IPS-18c (cell line): ENCODE measurements at regions not wholly inside any gene's neighbourhood (a gene's known extent, or its start where the extent isn't known, plus 50 kb on each side); places are given as distances from the start of the nearest gene placed in this dataset.

Experiments
- H3K4me3 ChIP-seq: 2 replicates; pipeline ENCODE4 v1.7.0; 2013; ENCODE audit warnings: low read depth, mild to moderate bottlenecking, low read length, moderate library complexity; ENCODE audit not compliant: insufficient read depth
- H3K9me3 ChIP-seq: one replicate; pipeline ENCODE4 v1.6.1; 2013; ENCODE audit warnings: mild to moderate bottlenecking, low read length, moderate library complexity; ENCODE audit not compliant: control insufficient read depth, insufficient read depth

GRCh38 chr20:12762725-12763124 is 246.0 kb upstream of the SPTLC3 start:
- Histone ChIP-seq H3K9me3 (no peaks in the 10 kb centered on the region), H3K4me3 (no peak overlapping the region)

- no peak overlapping the region for H3K4me3 ChIP-seq
- H3K9me3 ChIP-seq: no peaks in the 10 kb centered on the region
These were observed 245.4 kb upstream of the SPTLC3 start for GRCh38 chr20:12763406-12763805.

DNA sequence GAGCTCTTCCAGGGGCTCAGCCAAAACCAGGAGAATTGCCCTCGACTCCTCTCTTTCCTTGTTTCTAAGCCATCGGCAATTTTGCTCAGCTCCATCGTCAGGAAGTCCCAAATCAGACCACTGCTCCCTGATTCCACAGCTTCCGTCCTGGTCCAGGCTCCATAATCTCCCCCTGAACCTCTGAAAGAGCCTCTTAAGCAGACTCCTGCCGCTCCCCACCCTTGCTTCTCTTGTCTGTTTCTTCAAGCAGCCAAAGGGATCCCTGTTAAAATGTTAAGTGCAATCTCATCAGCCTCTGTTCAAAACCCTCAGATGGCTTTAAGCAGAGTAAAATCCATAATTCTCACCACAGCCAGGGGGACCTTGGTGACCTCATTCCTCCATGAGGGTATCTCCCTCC is 244.7 kb upstream of the SPTLC3 start:
- no peaks in the 10 kb centered on the region for H3K9me3 ChIP-seq
- no peak overlapping the region for H3K4me3 ChIP-seq

DNA sequence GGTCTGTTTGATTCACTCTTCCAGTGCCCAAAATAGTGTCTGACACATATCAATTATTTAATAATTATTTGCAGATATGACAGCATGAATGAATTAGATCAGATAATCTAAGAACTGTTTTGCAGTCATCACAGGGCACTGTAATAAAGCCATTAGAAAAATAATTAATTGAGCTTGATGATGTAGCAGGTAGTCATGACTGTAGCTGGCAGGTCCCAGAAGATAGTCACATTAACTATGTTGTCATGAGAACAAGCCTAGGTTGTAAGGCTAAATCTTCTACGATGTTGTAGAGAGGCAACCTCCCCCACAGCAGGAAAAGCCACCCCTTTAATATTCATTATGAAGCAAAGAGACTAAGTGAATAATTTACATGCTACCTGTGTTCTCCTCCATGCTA is 243.9 kb upstream of the SPTLC3 start:
- no peak overlapping the region for H3K4me3 ChIP-seq

GRCh38 chr20:12773936-12774335 is 234.8 kb upstream of the SPTLC3 start:
- no peaks in the 10 kb centered on the region for H3K9me3 ChIP-seq
- no peak overlapping the region for H3K4me3 ChIP-seq

More for the DNA sequence above, 243.9 kb upstream of the SPTLC3 start:
- no peaks in the 10 kb centered on the region for H3K9me3 ChIP-seq

GRCh38 chr20:12775041-12775440 is 233.7 kb upstream of the SPTLC3 start:
- Histone ChIP-seq H3K4me3 (no peak overlapping the region), H3K9me3 (no peaks in the 10 kb centered on the region)

GRCh38 chr20:12777016-12777415 is 231.8 kb upstream of the SPTLC3 start:
- Histone ChIP-seq H3K9me3 (no peaks in the 10 kb centered on the region), H3K4me3 (no peak overlapping the region)

DNA sequence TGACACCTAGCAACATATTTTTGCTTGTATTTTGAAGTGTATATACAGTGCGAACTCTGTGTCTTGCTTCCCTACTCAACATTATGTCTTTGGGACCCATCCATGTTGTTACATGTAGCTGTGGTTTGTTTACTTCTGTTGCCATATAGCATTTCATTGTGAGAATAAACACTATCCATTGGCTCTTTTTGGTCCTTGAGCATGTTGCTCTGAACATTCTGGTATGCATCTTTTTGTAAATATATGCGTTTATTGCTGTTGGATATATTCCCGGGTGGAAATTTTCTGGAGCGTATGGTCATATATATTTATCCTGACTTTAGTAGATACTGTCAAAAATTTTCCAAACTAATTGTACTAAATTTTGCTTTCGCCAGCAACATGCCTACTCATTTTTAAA is 222.5 kb upstream of the SPTLC3 start:
- H3K9me3 ChIP-seq: no peaks in the 10 kb centered on the region
- H3K4me3 ChIP-seq: no peak overlapping the region

DNA sequence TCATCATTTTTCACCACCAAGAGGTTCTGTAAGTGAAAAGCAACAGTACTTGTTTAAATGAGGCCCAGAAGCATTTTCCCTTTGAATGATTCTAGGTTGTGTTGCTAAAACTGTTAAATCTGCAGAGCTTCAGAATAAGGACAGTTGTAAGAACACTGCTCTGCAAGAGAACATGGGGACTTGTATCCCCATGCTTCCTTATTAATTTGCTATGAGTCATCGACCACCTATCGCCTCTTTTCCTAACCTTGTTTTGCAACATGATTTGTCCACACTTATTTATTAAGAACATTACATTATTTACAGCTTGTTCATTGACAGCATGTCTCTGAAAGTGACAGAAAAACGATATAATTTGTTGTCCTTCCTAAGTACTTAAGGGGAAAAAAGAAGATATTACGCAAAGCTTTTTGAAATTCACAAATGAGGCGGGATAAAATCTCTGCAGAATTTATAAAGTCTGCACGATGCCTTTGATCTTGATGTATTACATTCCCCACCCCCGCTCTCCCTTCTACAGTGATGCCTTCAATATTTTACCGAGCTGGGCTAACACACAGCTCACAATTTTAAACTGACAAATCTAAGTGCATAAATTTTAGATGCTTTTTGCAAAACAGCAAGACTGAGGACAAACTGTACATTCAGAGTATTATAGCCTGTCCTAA is 220.0 kb upstream of the SPTLC3 start:
- H3K4me3 ChIP-seq: no peak overlapping the region
- no peaks in the 10 kb centered on the region for H3K9me3 ChIP-seq

- no peak overlapping the region for H3K4me3 ChIP-seq
- no peaks in the 10 kb centered on the region for H3K9me3 ChIP-seq
These were observed 217.9 kb upstream of the SPTLC3 start for GRCh38 chr20:12790859-12791258.

DNA sequence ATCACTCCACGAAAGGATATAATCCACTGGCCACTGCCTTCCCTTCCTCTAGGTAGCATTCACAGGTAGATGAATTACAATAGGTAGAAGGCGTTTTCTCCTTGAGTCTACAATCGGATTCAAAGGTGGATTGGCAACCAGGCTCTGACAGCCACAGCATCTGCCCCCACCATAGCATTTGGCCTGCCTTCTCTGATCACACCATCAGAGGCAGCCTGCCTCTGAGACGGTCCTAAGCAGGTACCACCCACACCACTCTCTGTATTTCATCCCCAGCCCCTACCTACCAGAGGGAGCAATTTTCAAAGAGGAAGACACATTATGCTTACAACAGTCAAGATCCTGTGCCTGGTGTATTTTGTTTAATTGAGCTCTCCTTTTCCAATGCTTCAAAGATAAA is 210.5 kb upstream of the SPTLC3 start:
- Histone ChIP-seq H3K9me3 (no peaks in the 10 kb centered on the region), H3K4me3 (no peak overlapping the region)

GRCh38 chr20:12808006-12808567 is 200.7 kb upstream of the SPTLC3 start:
- Histone ChIP-seq H3K9me3 (no peaks in the 10 kb centered on the region), H3K4me3 (no peak overlapping the region)

DNA sequence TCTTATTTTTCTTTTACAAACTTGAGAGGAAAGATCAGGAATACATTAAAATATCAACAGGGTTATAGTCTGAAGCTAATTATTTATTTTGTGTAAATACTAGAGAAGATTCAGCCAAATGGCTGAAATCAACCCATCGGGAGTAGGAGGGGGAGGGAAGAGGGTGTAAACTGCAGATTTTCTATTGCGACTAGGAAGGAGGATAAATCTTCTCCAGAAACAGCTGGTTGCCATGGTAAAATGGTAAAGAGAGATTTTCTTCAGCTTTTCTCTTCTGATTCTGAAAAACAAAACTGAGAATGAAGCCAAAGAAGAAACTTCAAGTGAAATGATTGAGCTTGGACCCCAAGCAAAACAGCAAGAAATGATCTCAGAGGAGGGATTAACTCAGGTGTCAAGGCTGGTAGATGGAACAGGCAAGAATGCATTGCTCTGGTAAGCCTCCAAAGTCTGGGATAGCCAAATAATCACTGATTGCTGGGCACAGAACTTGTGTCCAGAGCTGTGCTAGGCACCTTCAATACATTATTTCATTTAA is 193.5 kb upstream of the SPTLC3 start:
- no peaks in the 10 kb centered on the region for H3K9me3 ChIP-seq

DNA sequence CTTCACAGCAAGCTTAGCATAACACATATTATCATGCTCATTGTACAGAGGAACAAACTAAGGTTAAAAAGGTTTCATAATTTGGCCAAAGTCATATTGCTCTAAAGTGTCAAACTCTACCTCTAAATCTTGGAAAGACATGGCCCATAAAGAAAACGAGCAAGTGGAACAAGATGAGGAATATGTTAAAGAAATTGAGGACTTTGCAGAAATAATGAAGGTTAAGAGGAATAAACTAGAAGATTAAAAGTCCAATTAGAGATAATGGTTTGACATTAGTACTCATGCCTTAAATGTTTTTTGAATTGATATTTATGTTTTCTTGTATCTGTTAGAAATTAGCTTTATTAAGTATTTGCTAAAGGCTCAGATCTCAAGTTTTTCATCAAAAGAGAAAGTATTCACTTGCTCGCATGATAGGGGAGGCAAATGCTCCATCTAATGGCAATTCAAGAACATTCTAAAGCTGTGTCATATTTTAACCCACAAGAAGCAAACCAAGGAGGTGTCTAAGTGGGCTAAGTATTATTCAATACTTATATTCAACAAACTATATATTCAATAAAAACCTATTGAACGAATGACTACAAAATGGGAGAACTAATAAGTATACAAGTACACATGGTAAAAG is 192.9 kb upstream of the SPTLC3 start:
- no peaks in the 10 kb centered on the region for H3K9me3 ChIP-seq
- no peak overlapping the region for H3K4me3 ChIP-seq

More for the DNA sequence above, 193.5 kb upstream of the SPTLC3 start:
- no peak overlapping the region for H3K4me3 ChIP-seq

DNA sequence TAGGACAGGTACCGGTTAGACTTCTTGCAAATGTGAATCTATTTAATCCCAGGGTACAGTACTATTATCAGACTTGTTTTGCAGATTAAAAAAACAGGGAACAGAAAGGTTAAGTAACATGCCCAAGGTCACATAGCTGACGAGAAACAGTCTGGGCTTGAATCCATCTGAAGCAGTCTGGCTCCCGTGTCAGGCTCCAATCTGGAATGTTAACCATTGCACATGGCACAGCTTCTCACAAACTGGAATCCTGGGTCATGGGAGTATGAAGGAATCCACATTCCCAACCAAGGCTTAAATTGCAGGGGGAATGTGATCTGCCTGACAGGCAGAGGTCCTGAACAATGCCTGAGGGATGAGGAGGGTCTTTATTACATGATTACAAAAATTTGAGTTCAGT is 187.5 kb upstream of the SPTLC3 start:
- no peaks in the 10 kb centered on the region for H3K9me3 ChIP-seq

DNA sequence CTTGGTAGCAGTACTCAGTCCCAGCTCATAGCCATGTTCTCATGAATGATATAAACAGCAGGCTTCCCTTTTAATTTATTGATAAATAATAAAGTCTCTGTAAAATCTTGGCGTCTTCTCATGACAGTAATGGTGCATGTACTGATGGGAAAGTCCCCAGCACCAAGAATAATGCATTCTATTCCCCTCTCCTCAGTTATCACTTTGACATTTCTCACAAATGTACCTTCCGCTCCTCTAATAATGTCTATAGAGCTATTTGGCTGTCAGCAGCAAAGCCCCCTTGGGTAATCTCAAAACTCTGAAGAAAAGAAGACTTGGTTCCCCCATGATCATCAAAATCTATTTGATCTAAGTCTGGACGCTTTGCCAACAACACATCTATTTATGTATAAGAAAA is 185.0 kb upstream of the SPTLC3 start:
- Histone ChIP-seq H3K9me3 (no peaks in the 10 kb centered on the region), H3K4me3 (no peak overlapping the region)

More for the DNA sequence above, 187.5 kb upstream of the SPTLC3 start:
- H3K4me3 ChIP-seq: no peak overlapping the region

GRCh38 chr20:12824328-12825225 is 184.2 kb upstream of the SPTLC3 start:
- H3K9me3 ChIP-seq: no peaks in the 10 kb centered on the region
- H3K4me3 ChIP-seq: no peak overlapping the region
